ENCODE measurements at regions not wholly inside any gene's neighbourhood (a gene's known extent, or its start where the extent isn't known, plus 50 kb on each side); places are given as distances from the start of the nearest gene placed in this dataset.
A peak's percentile ranks its signal among the peaks of the same experiment; 100 is the strongest.

- in situ Hi-C loops (cut with MboI; ENCODE audit: low pct_unique_long_range_greater_than_20kb, low sequenced_read_pairs): no loop called here
- DNase-seq: peak; percentile 6
Observed at GRCh38 chr14:29085546-29085945, 319.0 kb downstream of the FOXG1 start.

- no peak for DNase-seq
- in situ Hi-C loops (cut with MboI; ENCODE audit: low pct_unique_long_range_greater_than_20kb, low sequenced_read_pairs): no loop called here
Observed at GRCh38 chr14:29089849-29090248, 323.3 kb downstream of the FOXG1 start.

GRCh38 chr14:29092121-29092520 is 325.5 kb downstream of the FOXG1 start:
- DNase-seq: no peak
- in situ Hi-C loops (cut with MboI; ENCODE audit: low pct_unique_long_range_greater_than_20kb, low sequenced_read_pairs): no loop called here

- no peak for DNase-seq
- in situ Hi-C loops (cut with MboI; ENCODE audit: low pct_unique_long_range_greater_than_20kb, low sequenced_read_pairs): no loop called here
Observed at GRCh38 chr14:29097476-29097875, 330.9 kb downstream of the FOXG1 start.

GRCh38 chr14:29098656-29099055 is 332.1 kb downstream of the FOXG1 start:
- DNase-seq: no peak
- in situ Hi-C loops (cut with MboI; ENCODE audit: low pct_unique_long_range_greater_than_20kb, low sequenced_read_pairs): no loop called here

GRCh38 chr14:29102266-29102665 is 335.7 kb downstream of the FOXG1 start:
- no peak for DNase-seq

GRCh38 chr14:29102996-29103395 is 336.4 kb downstream of the FOXG1 start:
- no peak for DNase-seq

More at GRCh38 chr14:29102266-29102665, 335.7 kb downstream of the FOXG1 start:
- in situ Hi-C loops (cut with MboI; ENCODE audit: low pct_unique_long_range_greater_than_20kb, low sequenced_read_pairs): no loop called here

GRCh38 chr14:29108908-29109307 is 342.3 kb downstream of the FOXG1 start:
- in situ Hi-C loops (cut with MboI; ENCODE audit: low pct_unique_long_range_greater_than_20kb, low sequenced_read_pairs): no loop called here
- DNase-seq: no peak

More at GRCh38 chr14:29102996-29103395, 336.4 kb downstream of the FOXG1 start:
- in situ Hi-C loops (cut with MboI; ENCODE audit: low pct_unique_long_range_greater_than_20kb, low sequenced_read_pairs): no loop called here

- in situ Hi-C loops (cut with MboI; ENCODE audit: low pct_unique_long_range_greater_than_20kb, low sequenced_read_pairs): no loop called here
Observed at GRCh38 chr14:29109589-29109988, 343.0 kb downstream of the FOXG1 start.

GRCh38 chr14:29111554-29111953 is 345.0 kb downstream of the FOXG1 start:
- no peak for DNase-seq
- in situ Hi-C loops (cut with MboI; ENCODE audit: low pct_unique_long_range_greater_than_20kb, low sequenced_read_pairs): no loop called here

More at GRCh38 chr14:29109589-29109988, 343.0 kb downstream of the FOXG1 start:
- no peak for DNase-seq

GRCh38 chr14:29123017-29123416 is 356.4 kb downstream of the FOXG1 start:
- DNase-seq: no peak
- in situ Hi-C loops (cut with MboI; ENCODE audit: low pct_unique_long_range_greater_than_20kb, low sequenced_read_pairs): no loop called here

GRCh38 chr14:29126361-29126760 is 359.8 kb downstream of the FOXG1 start:
- in situ Hi-C loops (cut with MboI; ENCODE audit: low pct_unique_long_range_greater_than_20kb, low sequenced_read_pairs): no loop called here
- no peak for DNase-seq

- in situ Hi-C loops (cut with MboI; ENCODE audit: low pct_unique_long_range_greater_than_20kb, low sequenced_read_pairs): no loop called here
Observed at GRCh38 chr14:29126865-29127264, 360.3 kb downstream of the FOXG1 start.

GRCh38 chr14:29140016-29140415 is 373.4 kb downstream of the FOXG1 start:
- no peak for DNase-seq
- in situ Hi-C loops (cut with MboI; ENCODE audit: low pct_unique_long_range_greater_than_20kb, low sequenced_read_pairs): no loop called here

More at GRCh38 chr14:29126865-29127264, 360.3 kb downstream of the FOXG1 start:
- DNase-seq: no peak

- in situ Hi-C loops (cut with MboI; ENCODE audit: low pct_unique_long_range_greater_than_20kb, low sequenced_read_pairs): no loop called here
Observed at GRCh38 chr14:29144621-29145020, 378.0 kb downstream of the FOXG1 start.

GRCh38 chr14:29148221-29148620 is 381.6 kb downstream of the FOXG1 start:
- in situ Hi-C loops (cut with MboI; ENCODE audit: low pct_unique_long_range_greater_than_20kb, low sequenced_read_pairs): no loop called here
- DNase-seq: no peak

More at GRCh38 chr14:29144621-29145020, 378.0 kb downstream of the FOXG1 start:
- no peak for DNase-seq

GRCh38 chr14:29149798-29150197 is 383.2 kb downstream of the FOXG1 start:
- in situ Hi-C loops (cut with MboI; ENCODE audit: low pct_unique_long_range_greater_than_20kb, low sequenced_read_pairs): no loop called here
- DNase-seq: no peak

GRCh38 chr14:29150659-29151058 is 384.1 kb downstream of the FOXG1 start:
- in situ Hi-C loops (cut with MboI; ENCODE audit: low pct_unique_long_range_greater_than_20kb, low sequenced_read_pairs): no loop called here
- no peak for DNase-seq

GRCh38 chr14:29156096-29156495 is 389.5 kb downstream of the FOXG1 start:
- in situ Hi-C loops (cut with MboI; ENCODE audit: low pct_unique_long_range_greater_than_20kb, low sequenced_read_pairs): no loop called here
- DNase-seq: no peak

- no peak for DNase-seq
- in situ Hi-C loops (cut with MboI; ENCODE audit: low pct_unique_long_range_greater_than_20kb, low sequenced_read_pairs): no loop called here
Observed at GRCh38 chr14:29161593-29161992, 395.0 kb downstream of the FOXG1 start.

GRCh38 chr14:29163109-29163508 is 396.5 kb downstream of the FOXG1 start:
- DNase-seq: no peak
- in situ Hi-C loops (cut with MboI; ENCODE audit: low pct_unique_long_range_greater_than_20kb, low sequenced_read_pairs): no loop called here

- in situ Hi-C loops (cut with MboI; ENCODE audit: low pct_unique_long_range_greater_than_20kb, low sequenced_read_pairs): no loop called here
- DNase-seq: no peak
Observed at GRCh38 chr14:29165431-29165830, 398.8 kb downstream of the FOXG1 start.
